Karpas-422 (cell line): ENCODE measurements at regions not wholly inside any gene's neighbourhood (a gene's known extent, or its start where the extent isn't known, plus 50 kb on each side); places are given as distances from the start of the nearest gene placed in this dataset.

ENCODE experiments used
- DNase-seq: peaks from one replicate; pipeline ENCODE4 v3.0.0-alpha.2; 2015
- H2AFZ ChIP-seq: fragments of 200-600 bp; sonication (generic); 2 replicates; pipeline ENCODE4 v1.6.1; 2014; ENCODE audit warnings: antibody characterized with exemption, low read length, mixed read lengths
- H3K27ac ChIP-seq: fragments of 200-600 bp; sonication (generic); 2 replicates; pipeline ENCODE4 v1.5.1; 2014; ENCODE audit warnings: mild to moderate bottlenecking, low read length, moderate library complexity
- H3K27me3 ChIP-seq: fragments of 200-600 bp; sonication (generic); 2 replicates; pipeline ENCODE4 v1.6.1; 2014; ENCODE audit warnings: low read length, mixed read lengths
- H3K36me3 ChIP-seq: fragments of 200-600 bp; sonication (generic); 2 replicates; pipeline ENCODE4 v1.6.1; 2014; ENCODE audit warnings: low read length, mixed read lengths; ENCODE audit not compliant: insufficient read depth
- H3K4me1 ChIP-seq: fragments of 200-600 bp; sonication (generic); 2 replicates; pipeline ENCODE4 v1.6.1; 2014; ENCODE audit warnings: mild to moderate bottlenecking, low read length, mixed read lengths
- H3K4me2 ChIP-seq: fragments of 200-600 bp; sonication (generic); 2 replicates; pipeline ENCODE4 v1.6.1; 2014; ENCODE audit warnings: low read length, low read depth, mild to moderate bottlenecking; ENCODE audit not compliant: poor library complexity, severe bottlenecking
- H3K4me3 ChIP-seq: fragments of 200-600 bp; sonication (generic); 2 replicates; pipeline ENCODE4 v1.5.1; 2014; ENCODE audit warnings: mild to moderate bottlenecking, antibody characterized with exemption, low read length, mixed read lengths
- H3K79me2 ChIP-seq: fragments of 200-600 bp; sonication (generic); 2 replicates; pipeline ENCODE4 v1.6.1; 2014; ENCODE audit warnings: mild to moderate bottlenecking, low read length, mixed read lengths
- H3K9ac ChIP-seq: fragments of 200-600 bp; sonication (generic); 2 replicates; pipeline ENCODE4 v1.6.0; 2014; ENCODE audit warnings: low read length
- H3K9me2 ChIP-seq: fragments of 200-600 bp; sonication (generic), shearing (Covaris generic); replicated peaks from 2 replicates; pipeline ENCODE4 v1.6.0; 2014; ENCODE audit warnings: mild to moderate bottlenecking, low read length, moderate library complexity; ENCODE audit not compliant: insufficient read depth
- H3K9me3 ChIP-seq: fragments of 300-700, 200-600 bp; sonication (generic); 2 replicates; pipeline ENCODE4 v1.6.1; 2014; ENCODE audit warnings: low read length, mixed read lengths
- H4K20me1 ChIP-seq: fragments of 200-600 bp; sonication (generic); 2 replicates; pipeline ENCODE4 v1.6.1; 2014; ENCODE audit warnings: mild to moderate bottlenecking, antibody characterized with exemption, low read length, low read depth; ENCODE audit not compliant: insufficient read depth

- Histone ChIP-seq H3K27me3 (no peaks in the 10 kb centered on the region), H3K9me3 (no peaks in the 10 kb centered on the region), H3K36me3 (no peaks in the 10 kb centered on the region), H4K20me1 (no peaks in the 10 kb centered on the region), H3K79me2 (no peaks in the 10 kb centered on the region), H3K9me2 (no peaks in the 10 kb centered on the region), H3K9ac (no peak overlapping the region), H3K4me1 (no peaks in the 10 kb centered on the region), H2AFZ (no peak overlapping the region), H3K4me2 (no peak overlapping the region), H3K27ac (no peak overlapping the region), H3K4me3 (no peak overlapping the region)
- no peak for DNase-seq
Observed at GRCh38 chr10:16297069-16297468, 139.7 kb upstream of the PTER start.

- no peaks in the 10 kb centered on the region for H3K36me3 ChIP-seq
- H3K27ac ChIP-seq: no peak overlapping the region
- no peaks in the 10 kb centered on the region for H3K4me1 ChIP-seq
- no peak for DNase-seq
- no peak overlapping the region for H3K4me3 ChIP-seq
- no peaks in the 10 kb centered on the region for H3K27me3 ChIP-seq
- no peaks in the 10 kb centered on the region for H3K9me2 ChIP-seq
- H3K9ac ChIP-seq: no peak overlapping the region
- H3K79me2 ChIP-seq: no peaks in the 10 kb centered on the region
- no peaks in the 10 kb centered on the region for H3K9me3 ChIP-seq
- no peak overlapping the region for H3K4me2 ChIP-seq
- no peak overlapping the region for H2AFZ ChIP-seq
- no peaks in the 10 kb centered on the region for H4K20me1 ChIP-seq
Observed at GRCh38 chr10:16297642-16298041, 139.2 kb upstream of the PTER start.

- no peak overlapping the region for H3K4me3 ChIP-seq
- no peaks in the 10 kb centered on the region for H3K9me2 ChIP-seq
- no peak overlapping the region for H3K27ac ChIP-seq
- no peak overlapping the region for H2AFZ ChIP-seq
- no peaks in the 10 kb centered on the region for H3K9me3 ChIP-seq
- H3K79me2 ChIP-seq: no peaks in the 10 kb centered on the region
- H4K20me1 ChIP-seq: no peaks in the 10 kb centered on the region
- no peaks in the 10 kb centered on the region for H3K27me3 ChIP-seq
- no peaks in the 10 kb centered on the region for H3K36me3 ChIP-seq
- no peaks in the 10 kb centered on the region for H3K4me1 ChIP-seq
- H3K9ac ChIP-seq: no peak overlapping the region
- no peak overlapping the region for H3K4me2 ChIP-seq
- no peak for DNase-seq
Observed at GRCh38 chr10:16304311-16304710, 132.5 kb upstream of the PTER start.

- no peak overlapping the region for H3K27ac ChIP-seq
- H2AFZ ChIP-seq: no peak overlapping the region
- no peaks in the 10 kb centered on the region for H3K27me3 ChIP-seq
- H3K79me2 ChIP-seq: no peaks in the 10 kb centered on the region
- H3K4me2 ChIP-seq: no peak overlapping the region
- H3K4me3 ChIP-seq: no peak overlapping the region
- no peaks in the 10 kb centered on the region for H4K20me1 ChIP-seq
- H3K9me3 ChIP-seq: no peaks in the 10 kb centered on the region
- H3K36me3 ChIP-seq: no peaks in the 10 kb centered on the region
- no peaks in the 10 kb centered on the region for H3K4me1 ChIP-seq
- no peaks in the 10 kb centered on the region for H3K9me2 ChIP-seq
- no peak overlapping the region for H3K9ac ChIP-seq
- no peak for DNase-seq
Observed at GRCh38 chr10:16310440-16310839, 126.4 kb upstream of the PTER start.

GRCh38 chr10:16314259-16314658 lies 122.6 kb upstream of the PTER start:
- Histone ChIP-seq H3K9me2 (no peaks in the 10 kb centered on the region), H4K20me1 (no peaks in the 10 kb centered on the region), H3K9me3 (no peaks in the 10 kb centered on the region), H3K9ac (no peak overlapping the region), H3K27ac (no peak overlapping the region), H3K4me2 (no peak overlapping the region), H3K36me3 (no peaks in the 10 kb centered on the region), H3K4me3 (no peak overlapping the region), H3K4me1 (no peaks in the 10 kb centered on the region), H3K27me3 (no peaks in the 10 kb centered on the region), H3K79me2 (no peaks in the 10 kb centered on the region), H2AFZ (no peak overlapping the region)
- DNase-seq: no peak

- no peak overlapping the region for H3K27ac ChIP-seq
- no peaks in the 10 kb centered on the region for H3K9me3 ChIP-seq
- no peaks in the 10 kb centered on the region for H3K79me2 ChIP-seq
- no peaks in the 10 kb centered on the region for H3K9me2 ChIP-seq
- no peak overlapping the region for H3K4me2 ChIP-seq
- DNase-seq: no peak
- H3K4me1 ChIP-seq: no peaks in the 10 kb centered on the region
- no peak overlapping the region for H3K4me3 ChIP-seq
- H3K27me3 ChIP-seq: no peaks in the 10 kb centered on the region
- H3K36me3 ChIP-seq: no peaks in the 10 kb centered on the region
- H2AFZ ChIP-seq: no peak overlapping the region
- no peak overlapping the region for H3K9ac ChIP-seq
- no peaks in the 10 kb centered on the region for H4K20me1 ChIP-seq
Observed at GRCh38 chr10:16316733-16317390, 119.9 kb upstream of the PTER start.

GRCh38 chr10:16341637-16342036 lies 95.2 kb upstream of the PTER start:
- Histone ChIP-seq H3K4me1 (no peaks in the 10 kb centered on the region), H3K4me2 (no peak overlapping the region), H3K27ac (no peak overlapping the region), H3K9ac (no peak overlapping the region), H3K27me3 (no peaks in the 10 kb centered on the region), H4K20me1 (no peaks in the 10 kb centered on the region), H3K9me2 (no peaks in the 10 kb centered on the region), H3K79me2 (no peaks in the 10 kb centered on the region), H3K36me3 (no peaks in the 10 kb centered on the region), H3K9me3 (no peaks in the 10 kb centered on the region), H2AFZ (no peak overlapping the region), H3K4me3 (no peak overlapping the region)
- DNase-seq: no peak

- no peak overlapping the region for H2AFZ ChIP-seq
- H4K20me1 ChIP-seq: no peaks in the 10 kb centered on the region
- H3K4me2 ChIP-seq: no peak overlapping the region
- H3K27me3 ChIP-seq: no peaks in the 10 kb centered on the region
- no peaks in the 10 kb centered on the region for H3K79me2 ChIP-seq
- no peaks in the 10 kb centered on the region for H3K9me3 ChIP-seq
- H3K4me3 ChIP-seq: no peak overlapping the region
- no peak overlapping the region for H3K9ac ChIP-seq
- no peak for DNase-seq
- H3K4me1 ChIP-seq: no peaks in the 10 kb centered on the region
- H3K9me2 ChIP-seq: no peaks in the 10 kb centered on the region
- no peaks in the 10 kb centered on the region for H3K36me3 ChIP-seq
- H3K27ac ChIP-seq: no peak overlapping the region
Observed at GRCh38 chr10:16348891-16349290, 87.9 kb upstream of the PTER start.

GRCh38 chr10:16352146-16352545 lies 84.7 kb upstream of the PTER start:
- H3K4me2 ChIP-seq: no peak overlapping the region
- H3K9ac ChIP-seq: no peak overlapping the region
- H2AFZ ChIP-seq: no peak overlapping the region
- no peak overlapping the region for H3K4me3 ChIP-seq
- no peaks in the 10 kb centered on the region for H3K36me3 ChIP-seq
- H3K4me1 ChIP-seq: no peaks in the 10 kb centered on the region
- no peaks in the 10 kb centered on the region for H3K79me2 ChIP-seq
- H3K9me3 ChIP-seq: no peaks in the 10 kb centered on the region
- H3K27me3 ChIP-seq: no peaks in the 10 kb centered on the region
- no peak overlapping the region for H3K27ac ChIP-seq
- H3K9me2 ChIP-seq: no peaks in the 10 kb centered on the region
- no peaks in the 10 kb centered on the region for H4K20me1 ChIP-seq
- no peak for DNase-seq
